ENCODE measurements at regions not wholly inside any gene's neighbourhood (a gene's known extent, or its start where the extent isn't known, plus 50 kb on each side); places are given as distances from the start of the nearest gene placed in this dataset.
"Not testable (repeated sequence)": the region's sequence is repeated elsewhere in the genome, so short reads cannot be mapped to it uniquely, and the experiment has no call there.

DNA sequence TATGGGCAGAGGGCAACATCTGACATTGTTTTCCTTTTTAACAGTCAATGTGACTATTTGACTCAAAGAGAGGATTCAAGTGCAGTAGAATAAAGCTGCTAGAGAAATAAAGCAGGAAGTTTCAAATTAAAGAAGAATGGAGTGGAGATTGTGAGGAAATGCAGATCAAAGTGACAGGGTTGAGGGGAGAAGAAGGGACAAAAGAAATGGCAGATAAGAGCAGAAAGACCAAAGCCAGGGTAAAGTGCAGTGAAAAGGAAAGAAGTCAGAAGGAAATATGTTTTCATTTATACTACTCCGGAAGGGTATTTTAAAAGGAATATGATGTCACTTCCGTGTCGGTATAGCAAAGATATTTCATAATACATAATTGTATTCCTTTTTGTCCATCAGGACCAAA lies 297.5 kb upstream of the CRIM1 start:
- no peak for DNase-seq (ENCODE audit: low read depth)

DNA sequence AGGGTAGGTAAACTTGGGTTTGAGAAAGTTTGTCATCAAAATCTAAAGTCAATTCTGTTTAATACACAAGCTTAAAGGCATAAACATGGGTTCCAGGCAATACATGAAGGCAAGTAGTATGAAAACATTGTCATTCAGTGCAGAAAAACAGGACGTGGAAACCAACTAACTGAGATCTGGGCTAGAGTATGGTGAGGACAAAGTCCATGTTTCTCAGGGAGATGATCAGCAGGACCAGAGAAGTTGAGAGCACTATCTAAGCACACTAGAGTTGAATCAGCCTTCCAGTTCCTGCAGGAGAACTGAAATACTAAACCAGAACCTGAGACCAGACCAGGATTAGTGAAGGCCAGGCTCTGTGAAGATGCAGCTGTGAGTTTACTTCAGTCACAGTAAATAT lies 302.8 kb upstream of the CRIM1 start:
- DNase-seq (ENCODE audit: low read depth): no peak

DNA sequence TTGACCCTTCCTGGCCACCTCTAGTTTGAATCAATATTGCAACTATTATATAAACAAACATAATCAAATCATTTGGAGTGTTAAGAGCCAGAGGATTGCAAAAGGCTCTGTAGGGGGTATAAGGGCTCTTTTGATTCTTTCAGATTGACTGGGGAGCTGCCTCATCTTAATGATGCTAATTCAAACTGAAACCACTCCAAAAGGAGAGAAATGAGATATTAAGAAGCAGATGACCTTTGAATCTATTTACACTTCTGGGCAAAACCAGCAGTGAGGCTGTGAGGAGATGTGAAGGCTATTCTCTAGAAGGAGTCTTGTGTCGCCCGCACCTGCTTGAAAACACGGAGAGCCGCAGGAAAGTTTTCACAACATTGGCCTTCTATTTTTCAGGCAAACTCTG lies 311.2 kb upstream of the CRIM1 start:
- no peak for DNase-seq (ENCODE audit: low read depth)

DNA sequence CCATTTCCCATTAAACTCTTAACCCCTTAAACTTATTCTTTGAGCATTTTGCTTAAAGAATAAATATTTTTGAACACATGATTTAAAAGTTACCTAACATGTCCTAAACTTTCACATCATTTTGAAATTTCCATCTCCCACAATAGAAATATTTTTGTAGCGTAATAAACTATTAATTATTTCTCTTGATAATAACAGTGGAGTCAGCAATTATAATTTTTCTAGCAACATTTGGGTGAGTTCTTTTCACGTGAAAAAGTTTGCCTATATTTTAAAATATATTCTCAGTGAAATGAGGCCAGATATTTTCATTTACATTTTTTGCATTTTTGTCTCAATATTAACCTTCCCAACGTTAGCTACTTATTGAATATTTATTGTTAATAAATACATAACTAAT lies 320.4 kb upstream of the CRIM1 start:
- no peak for DNase-seq (ENCODE audit: low read depth)

DNA sequence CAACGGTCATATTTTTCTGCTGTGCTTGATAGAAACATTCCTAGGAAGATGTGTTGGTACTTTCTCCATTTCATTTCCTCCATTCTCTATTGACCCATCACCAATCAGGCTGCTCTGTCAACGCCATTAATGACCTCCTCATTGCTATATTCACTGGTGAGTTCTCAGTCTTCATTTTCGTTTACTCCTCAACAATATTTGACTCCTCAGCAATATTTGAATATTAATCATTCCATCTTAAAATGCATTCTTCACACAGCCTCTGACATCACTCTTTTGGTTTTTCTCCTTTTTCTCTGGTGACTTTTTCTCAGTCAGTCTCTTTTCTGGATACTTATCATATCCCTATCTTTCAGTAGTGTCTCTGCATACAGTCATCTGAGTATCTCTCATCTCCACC lies 323.5 kb upstream of the CRIM1 start:
- no peak for DNase-seq (ENCODE audit: low read depth)

DNA sequence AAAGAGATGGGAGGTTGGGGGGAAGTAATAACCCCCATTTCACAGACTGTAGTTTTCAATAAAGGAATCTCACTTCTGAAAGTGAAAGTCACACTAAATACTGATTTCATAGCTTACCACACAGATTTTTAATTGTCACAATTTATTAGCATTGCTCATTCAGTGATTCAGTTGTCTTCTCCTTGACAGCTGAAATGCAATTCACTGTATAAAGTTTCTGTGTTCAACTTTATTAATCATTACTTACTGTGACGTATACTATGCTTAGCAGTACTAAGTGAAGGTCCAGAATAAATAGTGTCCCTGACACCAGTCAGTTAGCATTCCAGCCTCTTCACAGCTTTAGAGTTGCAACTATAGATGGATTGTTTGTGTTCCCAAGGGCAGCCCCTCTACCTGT lies 324.1 kb upstream of the CRIM1 start:
- no peak for DNase-seq (ENCODE audit: low read depth)

DNA sequence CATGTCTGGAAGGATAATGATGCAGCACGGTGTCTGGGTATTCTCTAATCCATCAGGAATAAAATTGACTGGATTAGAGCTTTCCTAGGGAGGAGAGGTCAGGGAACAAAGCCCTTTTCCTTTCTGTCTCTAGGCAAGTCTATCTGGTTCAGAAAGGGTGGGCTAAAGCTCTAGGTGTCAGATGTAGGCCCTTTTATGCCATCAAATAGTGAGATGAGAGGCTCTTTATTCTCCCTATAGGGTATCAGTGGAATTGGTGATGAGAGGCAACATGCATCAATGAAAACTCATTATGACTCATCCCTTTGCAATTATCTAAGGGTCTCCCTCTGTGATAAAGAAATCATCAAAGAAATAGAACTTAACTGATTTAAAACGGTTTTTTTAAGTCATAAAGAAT lies 328.0 kb upstream of the CRIM1 start:
- DNase-seq (ENCODE audit: low read depth): no peak

DNA sequence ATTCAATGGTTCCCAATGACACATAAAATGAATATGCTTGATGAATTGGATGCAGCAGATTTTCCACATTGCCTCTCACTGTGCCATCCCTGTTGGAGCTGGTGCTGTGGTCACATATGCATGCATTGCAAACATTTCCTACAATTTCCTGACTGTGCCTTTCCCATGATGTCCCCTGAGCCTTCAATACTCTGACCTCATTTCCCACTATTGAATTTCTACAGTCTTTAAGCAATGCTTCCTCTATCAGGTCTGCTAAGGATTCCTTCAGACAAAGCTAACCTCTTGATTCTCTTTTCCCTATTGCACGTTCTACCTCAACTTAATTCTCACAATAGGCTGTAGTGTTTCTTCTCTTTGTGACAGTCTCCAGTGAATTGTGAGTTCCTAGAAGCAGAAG lies 342.5 kb upstream of the CRIM1 start:
- no peak for DNase-seq (ENCODE audit: low read depth)

DNA sequence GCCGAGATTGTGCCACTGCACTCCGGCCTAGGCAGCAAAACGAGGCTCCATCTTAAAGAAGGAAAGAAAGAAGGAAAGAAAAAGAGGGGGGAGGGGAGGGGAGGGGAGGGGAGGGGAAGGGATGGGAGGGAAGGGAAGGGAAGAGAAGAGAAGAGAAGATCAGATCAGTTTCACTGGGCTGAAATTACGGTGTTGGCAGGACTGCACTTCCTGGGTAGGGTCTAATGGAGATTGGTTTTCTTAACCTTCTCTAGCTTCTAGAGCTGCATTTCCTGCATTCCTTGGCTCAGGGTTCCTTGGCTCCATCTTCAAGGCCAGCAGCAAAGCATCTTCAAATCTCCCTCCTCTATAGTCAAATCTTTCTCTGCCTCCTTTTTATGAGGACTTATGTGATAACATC lies 349.1 kb upstream of the CRIM1 start:
- no peak for DNase-seq (ENCODE audit: low read depth)

DNA sequence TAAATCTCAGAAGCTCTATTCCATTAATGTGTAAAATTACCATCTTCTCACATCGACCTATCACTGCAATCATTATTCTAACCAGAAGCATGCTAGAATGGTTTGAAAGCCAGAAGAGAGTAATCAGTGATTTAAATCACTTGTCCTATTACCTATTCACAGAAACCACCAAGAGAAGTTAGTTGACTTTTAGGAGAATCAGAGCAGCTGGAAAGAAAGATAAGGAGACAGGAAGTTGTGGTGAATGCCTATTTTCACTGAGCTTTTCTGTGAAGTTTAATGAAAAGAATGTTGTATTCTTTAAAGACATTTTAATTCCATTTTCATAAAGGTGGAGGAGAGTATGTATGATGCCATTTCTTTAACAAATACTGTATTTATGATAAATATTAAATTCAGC lies 352.6 kb upstream of the CRIM1 start:
- no peak for DNase-seq (ENCODE audit: low read depth)

DNA sequence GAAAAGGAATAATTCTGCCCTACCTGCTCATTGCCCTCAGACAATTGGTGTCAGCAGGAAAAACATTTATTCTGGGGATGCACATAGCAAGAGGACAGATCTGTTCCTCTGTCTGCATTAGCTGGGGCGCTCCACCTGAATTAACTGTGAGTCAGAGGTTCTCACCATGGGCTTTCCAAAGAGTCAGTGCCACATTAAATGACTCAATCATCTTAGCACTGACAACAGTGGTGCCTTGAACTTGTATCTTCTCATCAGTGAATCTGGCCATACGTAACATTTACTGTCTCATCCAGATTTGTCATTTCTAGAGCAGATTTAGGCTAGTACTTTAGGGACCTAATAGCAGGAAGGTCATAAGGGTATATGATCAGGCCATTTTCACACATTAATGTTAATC lies 358.1 kb upstream of the CRIM1 start:
- DNase-seq (ENCODE audit: low read depth): no peak

DNA sequence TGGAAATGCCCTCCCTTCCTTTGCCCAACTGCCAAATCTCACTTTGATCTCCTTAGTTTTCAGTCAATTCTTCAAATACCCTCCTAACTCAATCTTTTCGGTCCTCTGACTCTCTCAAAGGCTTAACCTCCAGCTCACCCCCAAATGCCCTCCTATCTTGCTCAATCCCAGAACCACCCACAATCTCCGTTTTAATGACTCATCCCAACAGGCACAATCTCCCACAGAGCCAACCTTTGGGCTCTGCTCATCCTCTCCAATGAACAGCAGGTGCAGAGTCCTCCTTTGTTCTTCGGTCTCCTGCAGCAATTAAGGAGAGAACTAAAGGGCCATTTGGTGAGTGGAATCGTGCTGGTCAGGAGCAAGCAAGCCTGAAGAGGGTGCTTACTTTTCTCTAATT lies 366.1 kb upstream of the CRIM1 start:
- no peak for DNase-seq (ENCODE audit: low read depth)

DNA sequence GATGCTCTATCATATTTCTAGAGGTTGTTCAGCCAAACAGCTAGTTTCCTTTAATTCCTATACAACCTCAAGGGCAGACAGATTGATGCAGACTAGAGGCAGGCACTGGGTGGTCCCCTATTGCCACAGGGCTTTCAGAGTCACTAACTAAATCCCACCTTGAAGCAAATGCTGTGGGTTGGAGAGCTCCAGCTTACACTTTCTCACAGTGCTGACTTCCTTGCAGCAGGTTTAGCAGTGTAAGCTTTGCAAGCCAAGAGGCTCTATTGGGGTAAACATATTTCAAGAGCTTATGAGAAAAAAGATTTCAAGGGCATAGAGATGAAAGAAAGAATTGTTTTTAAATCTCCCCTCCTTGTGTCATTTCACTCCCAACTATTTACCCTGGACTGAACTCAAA lies 366.5 kb upstream of the CRIM1 start:
- no peak for DNase-seq (ENCODE audit: low read depth)

DNA sequence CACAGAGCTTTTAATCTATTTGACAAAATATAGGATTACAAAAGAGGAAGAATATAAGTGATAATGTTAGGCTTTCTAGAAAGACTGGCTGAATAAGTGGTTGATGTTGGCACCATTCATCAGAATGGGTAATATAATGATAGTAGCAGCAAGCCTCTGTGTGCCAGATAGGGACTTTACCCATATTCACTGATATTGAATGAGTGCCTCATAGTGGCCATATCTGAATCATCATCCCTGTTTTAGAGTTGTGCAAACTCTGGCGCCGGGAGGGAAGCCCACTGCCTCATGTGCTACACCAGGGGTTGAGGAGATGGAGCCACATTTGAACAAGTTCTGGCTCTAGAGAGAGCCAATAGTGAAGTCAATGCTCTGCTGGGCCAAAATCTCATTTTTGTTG lies 368.7 kb upstream of the CRIM1 start:
- DNase-seq (ENCODE audit: low read depth): no peak

DNA sequence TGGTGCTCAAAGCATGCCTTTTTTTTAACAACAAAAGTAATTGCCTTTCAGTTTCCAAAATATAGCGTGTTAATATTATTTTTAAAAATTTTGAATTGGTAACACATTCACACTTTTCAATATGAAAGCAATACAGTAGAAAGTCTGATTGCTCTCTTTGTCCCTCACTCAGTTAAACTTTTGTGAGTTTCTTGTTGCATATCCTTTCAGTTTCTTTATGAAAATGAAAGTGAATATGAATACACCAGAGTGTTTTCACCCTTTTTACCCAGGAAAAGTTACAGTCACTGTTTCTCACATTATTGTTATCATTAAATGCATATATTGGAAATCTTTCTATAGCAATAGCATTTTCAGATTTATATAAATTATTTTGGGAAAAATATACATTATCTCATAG lies 377.4 kb upstream of the CRIM1 start:
- no peak for DNase-seq (ENCODE audit: low read depth)

DNA sequence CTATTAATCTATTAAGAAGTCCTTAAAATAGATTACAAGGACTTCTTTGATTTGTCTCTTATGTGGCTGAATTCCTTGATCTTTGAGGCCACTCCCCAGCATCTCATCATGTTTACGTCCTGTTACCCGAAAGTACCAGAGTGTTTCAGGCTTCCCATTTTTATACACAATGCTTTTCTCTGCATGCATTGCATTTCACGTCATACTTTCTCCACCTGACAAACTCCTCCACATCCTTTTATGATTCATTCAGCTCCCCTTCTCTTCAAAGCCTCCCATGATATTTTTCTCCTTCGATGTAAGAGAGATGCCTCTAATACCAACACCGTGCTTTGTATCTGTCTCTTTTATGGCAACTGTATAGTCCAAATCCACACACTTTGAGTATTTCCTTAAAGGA lies 379.0 kb upstream of the CRIM1 start:
- DNase-seq (ENCODE audit: low read depth): no peak

DNA sequence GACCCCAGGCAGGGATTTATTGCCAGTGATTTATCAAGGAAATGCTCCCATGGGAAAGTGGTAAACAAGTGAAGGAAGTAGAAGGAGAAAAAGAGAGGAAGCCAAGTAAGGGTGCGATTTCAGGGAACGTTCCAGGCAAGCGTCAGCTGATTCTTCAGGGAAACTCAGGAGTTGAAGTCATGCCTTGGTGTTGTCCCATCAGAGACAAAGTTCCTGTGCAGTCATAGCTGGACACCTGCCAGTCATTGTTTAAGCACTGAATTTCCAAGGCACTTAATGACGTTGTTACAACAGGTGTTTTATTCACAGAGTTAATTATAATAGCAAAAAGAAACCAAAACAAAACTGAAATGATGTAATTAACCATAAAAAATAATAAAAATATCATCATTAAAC lies 381.8 kb upstream of the CRIM1 start:
- no peak for DNase-seq (ENCODE audit: low read depth)

DNA sequence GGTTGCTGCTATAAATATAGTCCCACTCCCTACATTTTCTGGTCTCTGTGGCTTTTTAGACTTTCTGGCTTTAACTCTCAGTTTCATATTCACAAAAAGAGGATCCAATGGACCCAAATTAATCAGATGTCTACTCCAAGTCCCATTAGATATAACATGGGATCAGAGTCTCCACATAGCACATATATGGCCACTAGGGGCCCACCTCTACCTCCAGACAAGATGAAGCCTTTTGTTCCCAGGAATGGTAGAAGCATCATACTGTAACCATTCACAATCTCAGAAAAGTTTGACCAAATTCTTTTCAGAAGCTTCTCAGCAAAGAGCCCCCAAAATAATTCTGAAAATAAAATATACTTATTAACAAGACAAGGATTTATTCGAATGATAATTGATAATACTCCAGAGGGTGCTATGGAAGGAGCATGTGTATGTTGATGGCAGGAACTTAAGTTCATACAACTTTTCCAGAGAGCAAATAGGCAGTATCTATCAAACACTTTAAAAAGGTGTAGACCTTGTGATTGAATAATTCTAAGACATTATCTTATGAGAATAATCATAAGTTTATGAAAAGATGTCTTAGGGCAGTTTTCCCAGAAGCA lies 382.3 kb upstream of the CRIM1 start:
- no peak for DNase-seq (ENCODE audit: low read depth)

DNA sequence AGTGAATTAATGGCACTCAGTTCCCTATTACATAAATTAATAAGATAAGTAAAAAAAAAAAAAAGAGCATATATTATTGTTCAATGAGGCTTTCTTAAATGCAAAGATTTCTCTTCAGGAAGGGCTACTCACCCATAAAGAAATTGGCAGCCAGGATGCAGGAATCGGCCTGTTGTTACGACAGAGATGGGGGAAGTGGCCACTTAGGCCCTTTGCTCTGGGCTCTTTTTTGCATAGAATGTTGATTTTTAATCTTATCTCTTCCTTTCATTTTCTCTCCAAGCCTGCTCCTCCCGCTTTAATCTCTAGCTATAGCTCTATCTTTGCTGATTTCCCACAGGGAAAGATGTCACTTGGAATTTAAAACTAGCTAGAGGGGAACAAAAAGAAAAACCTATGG lies 391.8 kb upstream of the CRIM1 start:
- DNase-seq (ENCODE audit: low read depth): no peak

DNA sequence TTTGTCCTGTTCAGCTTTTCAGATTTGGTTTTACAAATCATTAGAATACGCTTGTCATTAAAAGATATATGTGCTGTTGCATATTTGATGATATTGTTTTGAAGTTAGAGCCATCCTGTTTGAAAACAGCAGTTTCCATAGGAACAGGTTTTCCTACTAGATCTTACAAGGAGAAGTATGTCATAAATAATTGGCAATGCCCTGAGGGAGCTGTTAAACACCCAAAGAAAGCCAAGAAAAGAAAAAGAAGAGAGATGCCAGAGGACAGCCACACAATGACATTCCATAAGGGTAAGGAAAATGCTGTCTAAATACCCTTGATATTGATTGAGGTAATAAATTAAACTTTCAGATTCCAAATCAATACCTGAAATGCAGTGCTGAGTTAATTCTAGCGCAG lies 392.2 kb upstream of the CRIM1 start:
- DNase-seq (ENCODE audit: low read depth): no peak

DNA sequence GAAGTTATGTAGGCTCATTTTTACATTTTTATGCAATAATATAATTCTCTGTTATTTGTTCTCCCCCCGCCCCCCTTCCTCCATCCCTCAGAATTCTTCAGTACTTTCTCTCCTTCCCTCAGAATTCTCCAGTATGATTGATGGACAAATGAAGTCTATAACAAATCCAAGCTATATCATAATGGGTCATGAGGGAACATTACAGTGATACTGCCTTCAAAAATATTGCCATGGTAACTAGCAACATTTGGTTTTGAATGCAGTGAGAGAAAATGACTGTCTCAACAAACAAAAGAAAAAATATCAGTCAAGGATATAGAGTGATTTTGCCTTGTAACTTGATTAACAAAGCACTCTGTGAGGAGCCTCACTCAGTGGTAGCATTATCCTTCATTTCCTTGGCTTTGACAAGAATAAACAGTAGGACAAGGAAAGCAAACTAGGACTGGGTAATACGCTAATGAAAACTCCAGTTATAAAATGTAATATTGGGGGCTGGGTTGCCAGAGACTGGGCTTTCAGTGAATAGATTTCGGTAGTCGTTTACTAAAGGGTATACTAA lies 392.9 kb upstream of the CRIM1 start:
- no peak for DNase-seq (ENCODE audit: low read depth)

DNA sequence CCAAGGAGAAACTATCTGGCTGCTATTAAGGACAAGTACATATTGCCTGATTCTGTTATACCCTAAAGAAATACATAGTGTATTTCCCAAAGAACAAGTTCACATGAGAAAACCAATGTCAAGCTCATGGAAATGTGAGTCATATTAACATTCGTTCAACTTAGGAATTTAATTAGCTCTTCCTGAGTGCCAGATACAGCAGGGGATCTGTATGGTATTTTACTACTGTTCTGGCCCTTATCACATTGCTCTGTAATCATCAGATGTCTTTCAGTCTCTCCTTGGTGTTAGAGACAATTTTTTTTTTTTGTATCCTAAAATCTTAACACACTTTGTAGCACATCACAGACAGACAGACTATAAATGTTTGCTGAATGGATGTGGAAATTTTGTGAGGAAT lies 395.0 kb upstream of the CRIM1 start:
- no peak for DNase-seq (ENCODE audit: low read depth)

DNA sequence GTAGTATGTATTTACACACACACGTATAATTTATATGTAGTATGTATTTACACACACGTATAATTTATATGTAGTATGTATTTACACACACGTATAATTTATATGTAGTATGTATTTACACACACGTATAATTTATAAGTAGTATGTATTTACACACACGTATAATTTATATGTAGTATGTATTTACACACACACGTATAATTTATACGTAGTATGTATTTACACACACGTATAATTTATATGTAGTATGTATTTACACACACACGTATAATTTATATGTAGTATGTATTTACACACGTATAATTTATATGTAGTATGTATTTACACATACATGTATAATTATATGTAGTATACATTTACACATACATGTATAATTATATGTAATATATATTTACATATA lies 398.5 kb upstream of the CRIM1 start:
- DNase-seq (ENCODE audit: low read depth): not testable (repeated sequence)

DNA sequence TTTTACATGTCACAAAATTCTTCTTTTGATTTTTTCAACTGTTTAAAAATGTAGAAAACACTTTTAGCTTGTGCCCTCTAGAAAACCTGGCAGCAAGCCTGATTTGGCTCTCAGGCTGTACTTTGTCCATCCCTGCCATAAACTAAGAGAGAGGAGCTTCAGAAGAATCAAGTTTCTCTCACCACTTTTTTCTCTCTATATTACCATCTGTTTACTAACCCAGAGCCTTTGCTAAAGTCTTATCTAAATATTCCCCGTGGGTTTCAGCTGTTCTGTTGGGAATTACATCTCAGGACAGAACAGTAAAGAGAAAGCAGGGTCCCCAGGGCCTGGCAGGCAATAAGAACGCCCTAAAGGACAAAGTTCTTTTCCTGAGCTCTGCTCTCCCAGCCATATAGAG lies 409.1 kb upstream of the CRIM1 start:
- no peak for DNase-seq (ENCODE audit: low read depth)

DNA sequence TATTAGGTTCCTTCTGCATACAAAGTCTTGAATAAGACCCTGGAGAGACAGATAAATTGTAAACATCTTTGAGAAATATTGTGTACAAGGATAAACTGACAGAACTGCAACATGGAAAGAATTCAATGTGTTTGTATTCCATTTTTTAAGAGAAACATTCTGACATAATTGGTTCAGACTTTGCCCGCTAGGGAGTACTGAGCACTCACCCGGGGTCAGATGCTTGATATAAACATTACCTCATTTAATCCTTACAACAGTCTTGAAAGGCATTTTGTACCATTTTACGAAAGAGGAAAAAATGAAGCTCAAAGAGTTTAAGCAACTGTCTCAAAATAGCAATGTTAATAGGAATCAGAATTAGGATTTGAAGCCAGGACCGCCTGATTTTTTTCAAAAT lies 416.7 kb upstream of the CRIM1 start:
- no peak for DNase-seq (ENCODE audit: low read depth)
